ENCODE measurements at regions not wholly inside any gene's neighbourhood (a gene's known extent, or its start where the extent isn't known, plus 50 kb on each side); places are given as distances from the start of the nearest gene placed in this dataset.

DNA sequence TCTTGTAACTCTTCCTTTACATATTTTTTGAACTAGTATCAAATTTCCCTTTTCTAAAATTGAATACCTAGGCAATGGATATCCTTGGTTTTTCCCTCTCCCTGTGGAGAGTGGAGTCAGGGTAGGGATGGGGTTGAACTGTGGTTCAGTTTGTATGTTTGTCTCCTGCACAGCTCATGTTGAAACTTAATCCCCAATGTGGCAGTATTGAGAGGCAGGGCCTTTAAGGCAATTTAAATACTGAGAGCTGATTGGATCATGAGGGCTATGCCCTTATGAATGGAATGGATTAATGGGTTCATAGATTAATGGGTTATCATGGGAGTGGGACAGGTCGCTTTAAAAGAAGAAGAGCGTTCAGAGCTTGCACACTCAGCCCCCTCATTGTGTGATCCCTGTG, 127.2 kb upstream of the RGS6 start:
- TF ChIP-seq, protein P1, sequence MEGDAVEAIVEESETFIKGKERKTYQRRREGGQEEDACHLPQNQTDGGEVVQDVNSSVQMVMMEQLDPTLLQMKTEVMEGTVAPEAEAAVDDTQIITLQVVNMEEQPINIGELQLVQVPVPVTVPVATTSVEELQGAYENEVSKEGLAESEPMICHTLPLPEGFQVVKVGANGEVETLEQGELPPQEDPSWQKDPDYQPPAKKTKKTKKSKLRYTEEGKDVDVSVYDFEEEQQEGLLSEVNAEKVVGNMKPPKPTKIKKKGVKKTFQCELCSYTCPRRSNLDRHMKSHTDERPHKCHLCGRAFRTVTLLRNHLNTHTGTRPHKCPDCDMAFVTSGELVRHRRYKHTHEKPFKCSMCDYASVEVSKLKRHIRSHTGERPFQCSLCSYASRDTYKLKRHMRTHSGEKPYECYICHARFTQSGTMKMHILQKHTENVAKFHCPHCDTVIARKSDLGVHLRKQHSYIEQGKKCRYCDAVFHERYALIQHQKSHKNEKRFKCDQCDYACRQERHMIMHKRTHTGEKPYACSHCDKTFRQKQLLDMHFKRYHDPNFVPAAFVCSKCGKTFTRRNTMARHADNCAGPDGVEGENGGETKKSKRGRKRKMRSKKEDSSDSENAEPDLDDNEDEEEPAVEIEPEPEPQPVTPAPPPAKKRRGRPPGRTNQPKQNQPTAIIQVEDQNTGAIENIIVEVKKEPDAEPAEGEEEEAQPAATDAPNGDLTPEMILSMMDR (IDR thresholded peaks at IDR 0.05): no peak
- no peak for TF ChIP-seq POLR2A (IDR thresholded peaks at IDR 0.05)
